ENCODE measurements at regions not wholly inside any gene's neighbourhood (a gene's known extent, or its start where the extent isn't known, plus 50 kb on each side); places are given as distances from the start of the nearest gene placed in this dataset.

DNA sequence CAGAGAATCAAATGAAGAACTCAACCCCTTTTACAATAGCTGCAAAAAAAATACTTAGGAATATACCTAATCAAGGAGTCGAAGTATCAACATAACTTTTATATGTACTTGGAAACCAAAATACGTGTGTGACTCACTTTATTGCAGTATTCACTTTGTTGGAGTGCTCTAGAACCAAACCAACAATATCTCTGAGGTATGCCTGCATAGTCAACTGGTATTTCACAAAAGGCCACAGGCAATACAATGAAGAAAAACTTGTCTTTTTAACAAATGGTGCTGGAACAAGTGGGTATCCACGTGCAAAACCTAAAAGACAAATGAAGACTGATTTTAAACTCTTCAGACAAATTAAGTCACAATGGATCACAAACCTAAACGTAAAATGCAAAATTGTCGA is 385.7 kb downstream of the TLE1 start:
- TF ChIP-seq CTCF (IDR thresholded peaks at IDR 0.05) (no peak), POLR2A (IDR thresholded peaks at IDR 0.05) (no peak)

All from body of pancreas (tissue), 4 donors.